AG08395 (cell line): ENCODE measurements at regions not wholly inside any gene's neighbourhood (a gene's known extent, or its start where the extent isn't known, plus 50 kb on each side); places are given as distances from the start of the nearest gene placed in this dataset.
"Not testable (repeated sequence)": the region's sequence is repeated elsewhere in the genome, so short reads cannot be mapped to it uniquely, and the experiment has no call there.

Experiments
- DNase-seq: peaks from one replicate; pipeline ENCODE4 v3.0.0; 2012; ENCODE audit warnings: mixed read lengths, low spot score

DNA sequence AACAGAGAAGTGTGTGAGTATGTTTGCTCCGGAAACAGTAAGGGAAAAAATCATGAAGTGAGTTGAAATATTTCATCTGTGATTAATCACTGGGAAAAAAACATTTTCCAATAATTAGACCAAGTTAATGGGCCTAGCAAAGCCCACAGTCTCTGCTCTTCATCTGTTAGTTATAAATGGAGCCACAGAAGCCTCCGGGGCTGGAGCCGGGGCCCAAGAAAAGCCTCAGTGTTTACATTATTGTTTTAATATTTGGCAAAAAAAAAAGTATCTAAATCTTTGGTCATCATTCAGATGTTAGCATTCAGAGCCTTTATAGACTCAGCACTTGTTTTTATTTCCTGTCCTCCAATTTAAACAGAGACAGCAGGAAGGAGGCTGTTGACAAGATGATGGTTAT is 115.0 kb downstream of the UBE2U start:
- no peak for DNase-seq

DNA sequence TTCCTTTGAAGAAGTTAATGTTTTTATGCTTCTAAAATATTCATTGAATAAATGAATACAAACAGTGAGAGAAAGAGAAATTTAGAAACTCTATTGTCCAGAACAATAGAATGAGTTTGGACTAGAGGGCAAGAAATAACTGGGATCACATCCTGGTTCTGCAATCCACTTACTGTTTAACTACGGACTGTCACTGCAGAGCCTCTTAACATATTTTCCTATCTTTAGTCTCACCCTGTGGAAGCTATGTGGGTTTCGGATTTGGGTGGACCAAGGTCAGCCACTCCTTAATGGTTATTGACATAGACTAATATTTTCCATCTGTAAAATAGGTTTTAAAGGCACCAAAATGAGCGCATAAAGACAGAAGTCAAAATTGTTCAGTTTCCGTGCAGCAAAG is 116.6 kb downstream of the UBE2U start:
- DNase-seq, result no peak

DNA sequence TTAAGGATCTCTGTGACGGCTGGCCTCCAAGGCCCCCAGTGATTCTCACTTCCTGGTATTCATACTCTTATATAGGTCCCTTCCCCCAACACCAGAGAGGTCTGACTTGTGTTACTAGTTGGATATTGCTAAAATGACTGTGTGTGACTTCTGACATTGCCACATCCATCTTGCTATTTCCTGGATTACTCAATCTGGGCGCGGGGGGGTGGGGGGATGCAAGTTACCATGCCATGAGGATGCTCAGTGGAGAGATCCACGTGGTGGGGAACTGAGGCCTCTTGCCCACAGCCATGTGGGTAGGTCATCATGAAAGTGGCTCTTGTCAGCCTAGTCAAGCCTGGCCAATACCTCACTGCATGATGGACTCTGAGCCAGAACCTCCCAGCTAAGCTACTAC is 117.0 kb downstream of the UBE2U start:
- DNase-seq, result peak; percentile 25

DNA sequence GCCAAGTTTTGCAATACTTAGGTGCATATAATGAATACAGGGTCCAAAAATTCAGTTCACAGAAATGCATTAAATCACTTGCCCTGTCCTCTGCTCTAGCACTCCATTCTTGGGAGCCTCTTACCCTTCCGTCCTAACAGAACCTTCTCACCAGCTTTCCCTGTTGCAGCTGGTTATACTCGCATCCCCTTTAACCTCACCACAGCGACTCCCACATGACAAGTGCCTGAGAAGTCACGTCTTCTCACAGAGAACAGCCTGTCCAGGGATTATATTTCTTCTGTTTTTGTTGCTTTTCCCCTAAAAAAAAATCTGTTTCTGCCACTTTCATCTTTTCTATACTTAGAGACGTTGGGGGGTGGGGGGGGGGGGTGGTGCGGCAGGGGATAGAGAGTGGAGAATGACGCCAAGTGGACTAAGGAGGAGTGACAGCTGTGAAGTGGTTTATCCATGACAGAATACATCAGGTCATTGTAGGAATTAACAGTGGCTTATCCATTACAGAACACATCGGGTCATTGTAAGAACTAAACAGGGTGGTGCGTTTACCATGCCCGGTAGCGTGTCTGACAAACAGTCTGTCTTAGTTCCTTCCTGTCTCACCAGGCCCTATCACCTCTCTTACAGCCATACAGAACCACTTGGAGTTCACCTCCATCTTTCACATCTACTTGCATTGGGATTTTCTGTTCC is 117.6 kb downstream of the UBE2U start:
- no peak for DNase-seq

DNA sequence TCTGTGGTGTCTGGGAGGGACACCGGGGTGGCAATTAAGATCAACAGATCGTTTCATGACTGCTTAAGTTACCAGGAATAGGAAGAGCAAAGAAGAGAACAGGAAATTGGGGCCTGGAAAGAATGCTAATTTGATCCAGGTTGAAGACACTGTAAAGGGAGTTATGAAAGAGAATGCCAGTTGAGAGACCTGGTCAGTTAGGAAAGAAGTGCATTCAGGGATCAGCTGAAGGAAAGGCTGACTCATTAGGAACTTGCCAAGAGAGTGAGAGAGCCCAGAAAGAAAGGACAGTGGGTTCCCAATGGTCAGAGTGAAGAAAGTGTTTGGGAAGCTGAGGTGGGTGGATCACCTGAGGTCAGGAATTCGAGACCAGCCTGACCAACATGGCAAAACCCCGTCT is 119.6 kb downstream of the UBE2U start:
- peak; percentile 28 for DNase-seq

DNA sequence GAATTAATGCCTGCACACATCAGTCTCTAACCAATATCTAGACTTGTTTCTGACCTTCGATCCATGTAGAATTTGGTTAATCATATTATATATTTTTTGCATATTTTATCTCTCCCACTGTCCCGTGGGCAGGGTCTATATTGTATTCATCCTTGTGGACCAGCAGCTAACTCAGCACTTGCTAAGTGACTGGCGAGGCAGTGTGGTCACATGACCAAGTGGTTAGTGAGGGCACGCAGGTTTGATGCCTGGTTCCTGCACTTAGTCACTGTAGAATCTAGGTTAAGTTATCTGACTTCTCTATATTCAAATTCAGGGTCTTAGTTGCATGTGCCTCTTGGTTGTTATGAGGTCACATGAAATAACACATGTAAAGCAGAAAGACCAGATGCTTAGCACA is 120.5 kb downstream of the UBE2U start:
- no peak for DNase-seq

DNA sequence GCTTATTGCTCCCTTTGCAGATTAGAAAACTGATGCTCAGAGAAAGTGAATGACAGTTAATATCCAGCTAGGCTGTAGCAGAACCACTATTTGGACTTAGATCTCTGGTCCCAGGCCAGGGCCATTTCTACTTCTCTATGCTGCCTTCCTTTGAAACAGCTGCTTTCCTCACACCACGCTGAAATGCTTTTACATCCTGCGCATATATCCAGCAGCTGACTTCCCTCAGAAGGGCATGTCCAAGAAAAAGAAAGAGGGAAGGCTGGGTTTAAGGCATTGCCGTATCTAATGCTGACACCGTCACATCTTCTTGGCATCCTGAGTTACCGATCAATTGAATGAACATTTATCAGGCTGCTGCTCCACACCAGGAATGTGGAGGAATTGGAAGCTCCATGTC is 122.4 kb downstream of the UBE2U start:
- DNase-seq, result no peak

DNA sequence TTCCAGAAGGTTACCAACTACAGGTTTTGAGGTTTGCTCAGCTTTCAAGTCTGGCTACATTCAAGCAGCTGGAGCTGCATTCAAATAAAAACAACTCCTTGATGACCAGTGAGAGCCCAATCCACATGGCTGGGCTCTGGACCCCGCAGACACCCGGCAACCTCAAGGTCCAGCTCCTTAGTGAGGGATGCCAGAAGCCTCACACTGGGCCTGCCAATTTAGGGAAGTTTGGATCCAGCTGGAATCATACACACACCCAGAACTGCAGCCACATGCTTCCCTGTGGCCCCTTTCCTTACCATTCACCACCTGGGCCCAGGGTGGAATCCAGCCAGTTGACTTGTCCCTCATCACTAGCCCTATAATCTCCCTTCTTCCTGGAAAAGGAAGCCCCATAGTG is 123.7 kb downstream of the UBE2U start:
- DNase-seq, result no peak

DNA sequence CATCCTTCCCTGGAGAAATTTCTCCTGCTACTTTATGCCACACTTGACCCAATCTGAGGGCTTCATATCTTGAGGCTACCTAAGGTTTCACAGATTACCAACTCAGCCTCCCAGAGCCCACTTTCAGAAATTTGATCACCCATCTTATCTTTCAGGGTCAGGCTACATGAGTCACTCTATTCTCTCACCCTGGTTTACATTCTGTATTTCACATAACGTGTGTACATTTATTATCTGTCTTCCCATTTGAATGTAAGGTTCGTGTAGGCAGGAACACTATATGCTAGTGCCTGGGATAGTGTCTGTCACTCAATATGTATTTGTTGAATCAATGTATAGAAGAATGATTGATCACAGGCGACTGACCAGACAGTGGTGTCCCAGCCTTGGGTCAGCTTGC is 124.8 kb downstream of the UBE2U start:
- no peak for DNase-seq

DNA sequence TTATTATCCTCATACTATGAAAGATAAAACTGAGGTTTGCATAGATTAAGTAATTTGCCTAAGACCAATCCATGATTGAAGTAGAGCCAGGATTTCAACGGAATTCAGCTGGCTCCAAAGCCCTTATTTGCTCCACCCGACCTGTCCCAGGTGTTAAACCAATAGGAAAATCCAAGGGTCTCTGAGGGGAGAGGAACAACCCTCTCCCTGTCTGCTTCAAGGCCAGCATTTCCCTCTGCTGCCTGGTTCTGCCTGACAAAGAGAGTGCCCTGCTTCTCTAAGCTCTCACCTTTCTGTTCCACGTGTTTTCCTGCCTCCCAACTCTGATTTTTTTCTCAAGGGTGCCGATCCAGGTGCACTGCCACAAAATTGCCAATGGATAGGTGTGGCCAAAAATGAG is 127.4 kb downstream of the UBE2U start:
- DNase-seq, result no peak

DNA sequence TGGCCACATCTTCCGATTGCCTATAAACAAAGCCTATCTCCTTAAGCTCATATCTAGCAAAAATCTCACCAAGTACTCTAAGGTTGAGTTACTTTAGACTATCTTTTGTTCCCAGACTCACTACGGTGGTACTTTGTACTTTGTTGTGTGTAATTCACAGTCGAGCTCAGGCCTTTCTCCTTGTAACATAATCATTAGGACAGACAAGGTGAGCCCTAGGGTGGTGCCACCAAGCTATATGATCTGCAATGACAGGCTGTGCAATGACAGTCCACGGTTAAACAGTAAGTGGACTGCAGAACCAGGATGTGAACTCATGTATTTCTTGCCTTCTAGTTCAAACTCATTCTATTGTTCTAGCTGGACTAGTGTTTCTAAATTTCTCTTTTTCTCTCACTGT is 132.2 kb downstream of the UBE2U start:
- DNase-seq, result no peak

DNA sequence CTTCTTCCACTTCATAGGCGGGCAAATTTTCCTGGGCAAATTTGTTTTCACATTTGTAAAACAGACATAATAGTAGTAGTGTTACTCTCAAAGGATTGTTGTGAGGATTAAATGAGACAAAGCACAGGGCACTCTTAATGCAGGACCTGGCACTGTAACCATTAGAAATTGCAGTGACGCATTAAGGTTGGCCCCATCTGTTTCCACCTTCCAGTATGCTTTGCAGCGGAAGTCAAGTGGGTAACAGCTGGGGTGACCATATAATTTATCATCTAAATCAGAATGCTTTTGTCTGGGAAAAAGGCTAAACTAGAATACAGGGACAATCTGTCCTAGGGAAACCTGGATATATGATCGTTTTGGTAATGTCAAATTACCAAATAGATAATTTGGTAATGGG is 132.5 kb upstream of the CACHD1 start:
- DNase-seq, result no peak

DNA sequence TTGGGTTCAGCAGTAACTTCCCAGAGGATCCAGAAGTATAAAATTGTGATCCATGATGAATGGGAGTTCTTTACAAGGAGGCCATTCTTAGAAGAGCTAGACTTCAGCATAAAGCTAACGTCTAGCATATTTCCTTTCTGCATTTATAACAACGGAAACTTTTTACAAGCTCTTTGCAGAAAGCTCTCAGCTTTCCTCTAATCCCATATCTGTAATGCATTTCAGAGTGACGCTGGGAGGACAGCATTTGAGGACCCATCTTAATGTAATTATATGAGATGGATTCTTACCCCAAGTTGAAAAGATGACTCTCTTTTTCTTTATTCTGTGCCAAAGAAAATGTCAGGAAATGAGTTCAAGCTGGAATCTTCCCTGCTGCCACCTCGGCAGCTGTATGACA is 132.0 kb upstream of the CACHD1 start:
- no peak for DNase-seq

DNA sequence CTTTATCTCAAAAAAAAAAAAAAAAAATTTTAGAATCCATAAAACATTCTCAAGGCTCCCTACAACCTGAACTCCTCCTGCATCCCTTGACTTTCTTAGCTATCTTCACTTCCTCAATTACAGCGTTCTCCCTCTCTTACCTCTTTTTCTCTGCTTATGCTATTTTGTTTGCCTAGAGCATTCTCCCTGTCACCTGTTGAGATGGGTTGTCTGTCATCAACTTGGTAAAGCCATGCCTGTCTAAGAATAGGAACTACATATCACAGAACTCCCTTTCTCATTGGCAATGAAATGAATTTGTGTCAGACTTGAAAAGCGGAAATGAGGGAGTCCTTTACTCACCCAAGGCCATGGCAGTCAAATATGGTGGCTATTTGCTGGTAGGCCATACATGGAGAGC is 129.6 kb upstream of the CACHD1 start:
- no peak for DNase-seq

DNA sequence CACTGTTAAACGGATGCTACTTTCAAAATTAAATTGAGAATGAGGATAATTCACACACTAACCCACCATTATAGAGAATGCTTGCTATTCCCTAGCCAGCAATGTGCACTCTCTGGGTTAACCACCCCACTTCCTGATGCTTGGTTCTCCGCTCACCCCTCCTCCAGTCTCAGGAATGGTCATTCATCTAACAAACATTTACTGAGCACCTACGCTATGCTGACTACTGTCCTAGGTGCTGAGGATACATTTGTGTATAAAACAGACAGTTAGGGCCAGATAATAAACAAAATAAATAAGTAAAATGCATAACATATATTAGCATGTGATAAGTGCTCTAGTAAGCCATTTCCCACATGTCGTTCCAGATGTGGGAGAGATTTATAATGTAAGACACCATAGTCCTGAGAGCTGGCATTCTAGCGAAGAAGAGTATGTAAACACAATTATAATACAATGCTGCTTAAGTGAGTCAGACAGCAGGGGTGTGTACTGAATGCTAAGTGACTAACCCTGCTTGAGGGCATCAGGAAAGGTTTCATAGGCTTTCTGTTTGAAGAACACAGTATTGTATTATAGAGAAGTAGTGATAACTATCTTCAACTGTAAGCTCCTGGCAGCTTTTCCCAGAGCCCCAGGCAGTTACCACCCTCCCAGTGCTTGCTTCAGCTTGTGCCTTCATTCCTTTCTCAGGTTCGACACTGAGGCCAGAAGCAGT is 126.7 kb upstream of the CACHD1 start:
- DNase-seq, result peak; percentile 81

DNA sequence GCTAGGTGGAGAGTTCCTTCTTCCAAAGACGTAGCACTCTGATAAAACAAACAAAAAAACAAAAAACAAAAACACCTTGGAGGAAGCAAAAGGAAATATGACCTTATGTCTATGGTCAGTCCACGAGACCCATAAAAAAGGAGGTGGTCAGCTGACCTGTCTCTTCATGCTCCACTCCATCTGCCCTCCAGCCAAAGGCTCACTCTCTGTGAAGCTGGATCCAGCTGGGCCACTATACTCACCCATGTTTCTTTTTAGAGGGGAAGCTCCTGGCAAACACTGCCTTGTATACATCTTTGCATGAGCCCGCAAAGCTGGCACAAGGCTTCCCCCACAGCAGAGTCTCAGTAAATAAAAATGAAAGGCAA is 126.1 kb upstream of the CACHD1 start:
- DNase-seq, result no peak

DNA sequence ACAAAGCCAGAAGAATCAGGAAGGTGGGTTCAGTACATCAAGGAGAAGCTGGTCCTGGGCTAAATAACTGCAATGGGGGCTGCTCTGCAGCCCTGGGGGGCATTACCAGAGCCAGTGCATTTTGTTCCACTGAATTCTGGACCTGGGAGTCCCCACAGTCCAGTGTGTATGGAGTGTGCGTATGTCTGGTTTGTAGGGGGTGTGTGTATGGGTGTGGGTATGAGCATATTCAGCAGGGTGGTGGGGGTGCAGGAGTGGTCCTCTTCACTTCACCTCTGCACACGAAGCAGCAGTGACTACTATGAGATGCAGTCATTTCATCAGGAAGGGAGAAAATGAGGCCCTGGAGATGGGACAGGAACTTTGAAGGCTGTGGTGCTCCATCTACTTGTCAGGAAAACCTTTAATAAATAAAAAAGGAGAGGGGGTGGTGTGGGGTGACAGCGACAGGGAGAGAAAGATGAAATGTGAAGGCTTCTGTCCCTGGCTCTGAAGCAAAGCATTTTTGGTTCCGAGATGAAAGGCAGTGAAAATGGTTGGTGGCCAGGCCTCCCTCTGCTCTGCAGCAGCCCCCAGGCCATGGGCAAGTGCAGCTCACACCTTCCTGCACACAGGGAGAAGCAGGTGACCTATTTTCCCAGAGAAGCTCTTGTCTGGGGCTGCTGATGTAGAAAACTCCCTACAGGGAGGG is 121.5 kb upstream of the CACHD1 start:
- no peak for DNase-seq

DNA sequence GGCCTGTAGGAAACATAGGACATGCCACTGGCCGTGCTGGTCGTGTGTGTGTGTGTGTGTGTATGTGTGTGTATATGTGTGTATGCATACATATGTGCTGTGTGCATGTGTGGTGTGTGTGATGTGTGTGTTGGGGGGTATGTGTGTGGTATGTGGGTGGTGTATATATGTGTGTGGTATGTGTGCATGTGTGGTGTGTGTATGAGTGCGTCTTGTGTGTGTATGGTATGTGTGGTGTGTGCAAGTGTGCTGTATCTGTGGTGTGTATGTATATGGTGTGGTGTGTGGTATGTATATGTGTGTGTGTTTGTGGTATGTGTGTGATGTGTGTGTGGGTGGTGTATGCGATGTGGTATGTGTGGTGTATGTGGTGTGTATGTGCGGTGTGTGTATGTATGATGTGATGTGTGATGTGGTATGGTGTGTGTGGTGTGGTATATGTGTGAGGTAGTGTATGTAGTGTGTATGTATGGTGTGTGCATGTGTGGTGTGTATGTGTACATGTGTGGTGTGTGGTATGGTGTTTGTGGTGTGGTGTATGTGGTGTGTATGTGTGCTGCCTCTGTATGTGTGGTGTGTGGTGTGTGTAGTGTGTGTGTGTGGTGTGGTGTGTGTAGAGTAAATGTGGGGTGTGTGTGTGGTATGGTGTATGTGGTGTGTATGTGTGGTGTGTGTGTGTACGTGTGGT is 120.8 kb upstream of the CACHD1 start:
- no peak for DNase-seq

DNA sequence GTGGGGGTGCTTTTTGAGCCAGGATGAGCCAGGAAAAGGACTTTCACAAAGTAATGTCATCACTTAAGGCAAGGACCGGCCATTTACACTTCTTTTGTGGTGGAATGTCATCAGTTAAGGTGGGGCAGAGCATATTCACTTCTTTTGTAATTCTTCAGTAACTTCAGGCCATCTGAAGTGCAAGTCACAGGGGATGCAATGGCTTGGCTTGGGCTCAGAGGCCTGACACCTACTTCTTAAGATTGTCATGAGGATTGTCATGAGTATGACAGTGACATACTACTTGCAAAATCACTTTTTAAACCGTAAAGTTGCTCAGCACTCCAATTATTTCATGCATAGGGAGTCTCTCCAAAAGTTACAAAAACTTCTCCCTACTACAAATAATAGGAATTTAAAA is 114.4 kb upstream of the CACHD1 start:
- DNase-seq, result not testable (repeated sequence)

DNA sequence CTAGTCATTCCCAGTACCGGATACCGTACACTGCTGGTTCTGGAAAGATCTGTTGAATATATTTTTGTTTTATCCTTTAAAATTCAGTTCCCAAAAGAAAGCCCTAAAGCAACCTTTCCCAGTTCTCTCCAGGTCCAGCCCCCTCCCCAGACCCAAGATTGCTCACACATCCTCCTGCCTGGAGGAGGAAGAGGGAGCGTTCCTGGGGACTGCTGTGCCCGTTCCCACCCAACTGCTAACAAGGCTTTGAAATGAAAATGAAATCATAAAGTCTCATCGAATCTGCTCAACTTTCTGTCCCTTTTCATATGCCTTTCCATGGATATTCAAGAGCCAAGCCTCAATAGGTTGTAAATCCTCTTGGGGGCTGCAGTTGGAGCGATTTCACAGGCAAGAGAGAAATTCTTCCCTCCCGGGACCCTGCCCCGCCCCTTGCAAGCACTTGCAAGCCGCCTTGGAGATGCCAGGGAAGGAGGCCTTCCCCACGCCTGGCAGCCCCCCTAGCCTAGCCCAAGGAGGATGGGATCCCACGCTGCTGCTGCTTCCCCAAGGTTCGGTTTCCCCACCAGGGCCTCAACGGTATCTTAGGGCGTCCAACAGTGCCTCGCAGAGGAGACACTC is 113.2 kb upstream of the CACHD1 start:
- no peak for DNase-seq

DNA sequence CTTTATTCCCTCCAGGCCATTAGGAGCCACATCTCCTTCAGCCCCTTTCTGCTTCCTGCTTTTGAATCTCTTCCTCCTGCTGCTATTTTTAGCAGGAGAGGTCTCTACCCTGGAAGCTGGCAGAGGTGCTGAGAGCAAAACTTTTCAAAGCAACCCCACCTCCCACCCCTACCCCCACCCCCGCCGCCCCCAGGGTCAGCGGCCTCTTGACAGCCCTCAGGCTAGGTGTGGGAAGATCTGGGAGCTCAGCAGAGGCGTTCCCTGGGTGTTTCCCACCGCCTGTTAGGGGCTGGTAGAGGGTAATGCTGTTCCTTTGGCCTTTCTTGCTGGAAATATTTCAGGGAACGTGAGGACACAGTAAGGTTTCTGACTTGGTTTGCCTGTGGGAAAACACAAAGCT is 112.5 kb upstream of the CACHD1 start:
- no peak for DNase-seq

DNA sequence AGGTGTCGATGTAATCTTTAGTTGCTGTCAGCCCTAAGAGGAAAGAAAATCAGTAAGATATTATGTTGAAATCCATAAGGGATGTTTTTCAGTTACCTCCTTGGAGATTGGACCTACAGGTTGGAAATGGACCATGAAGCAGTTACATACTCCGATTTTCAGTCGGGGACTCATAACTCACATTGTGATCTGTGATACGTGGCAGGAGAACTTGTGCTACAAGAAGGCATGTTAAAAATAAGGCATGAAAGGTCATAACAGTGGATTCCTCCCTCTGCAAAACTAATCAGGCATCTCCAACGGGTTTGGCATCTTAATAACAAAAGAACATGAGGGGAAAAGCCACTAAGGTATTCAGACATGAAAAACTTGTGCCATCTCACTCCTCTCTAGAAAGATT is 111.2 kb upstream of the CACHD1 start:
- no peak for DNase-seq

DNA sequence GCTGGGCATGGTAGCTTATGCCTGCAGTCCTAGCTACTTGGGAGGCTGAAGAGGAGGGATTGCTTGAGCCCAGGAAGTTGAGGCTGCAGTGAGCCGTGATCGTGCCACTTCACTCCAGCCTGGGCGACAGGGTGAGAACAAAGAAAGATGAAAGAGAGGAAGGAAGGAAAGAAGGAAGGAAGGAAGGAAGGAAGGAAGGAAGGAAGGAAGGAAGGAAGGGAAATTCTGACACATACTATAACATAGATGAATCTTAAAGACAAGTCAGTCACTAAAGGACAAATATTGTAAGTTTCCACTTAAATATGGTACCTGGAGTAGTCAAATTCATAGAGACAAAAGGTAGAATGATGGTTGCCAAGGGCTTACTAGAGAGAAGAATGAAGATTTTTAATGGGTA is 108.0 kb upstream of the CACHD1 start:
- no peak for DNase-seq
